GM21360 (cell line): ENCODE measurements at regions not wholly inside any gene's neighbourhood (a gene's known extent, or its start where the extent isn't known, plus 50 kb on each side); places are given as distances from the start of the nearest gene placed in this dataset.

Experiments used
- ATAC-seq: cut with Tn5 transposase; IDR thresholded peaks from one replicate; pipeline ENCODE4 v1.9.1; 2021; ENCODE audit warnings: mild to moderate bottlenecking, moderate library complexity; ENCODE audit not compliant: unreplicated experiment

GRCh38 chrX:51798701-51799100 is 55.5 kb downstream of the GSPT2 start:
- no peak for ATAC-seq

GRCh38 chrX:51802917-51803688 is 59.9 kb downstream of the GSPT2 start:
- peak; percentile 89 for ATAC-seq

- no peak for ATAC-seq
Observed at GRCh38 chrX:51803833-51804232, 60.6 kb downstream of the GSPT2 start.

- no peak for ATAC-seq
Observed at GRCh38 chrX:51804741-51805140, 61.5 kb downstream of the GSPT2 start.

GRCh38 chrX:51813886-51814460 is 70.7 kb downstream of the GSPT2 start:
- ATAC-seq, result no peak

GRCh38 chrX:51824061-51824460 is 69.4 kb upstream of the MAGED1 start:
- ATAC-seq, result no peak

GRCh38 chrX:51825436-51825835 is 68.0 kb upstream of the MAGED1 start:
- ATAC-seq, result no peak

GRCh38 chrX:51834076-51834475 is 59.3 kb upstream of the MAGED1 start:
- ATAC-seq, result no peak

GRCh38 chrX:51836823-51837222 is 56.6 kb upstream of the MAGED1 start:
- ATAC-seq, result no peak

GRCh38 chrX:51837451-51837850 is 56.0 kb upstream of the MAGED1 start:
- ATAC-seq, result no peak

GRCh38 chrX:51837921-51838320 is 55.5 kb upstream of the MAGED1 start:
- ATAC-seq, result no peak
